ENCODE measurements at regions not wholly inside any gene's neighbourhood (a gene's known extent, or its start where the extent isn't known, plus 50 kb on each side); places are given as distances from the start of the nearest gene placed in this dataset.

DNA sequence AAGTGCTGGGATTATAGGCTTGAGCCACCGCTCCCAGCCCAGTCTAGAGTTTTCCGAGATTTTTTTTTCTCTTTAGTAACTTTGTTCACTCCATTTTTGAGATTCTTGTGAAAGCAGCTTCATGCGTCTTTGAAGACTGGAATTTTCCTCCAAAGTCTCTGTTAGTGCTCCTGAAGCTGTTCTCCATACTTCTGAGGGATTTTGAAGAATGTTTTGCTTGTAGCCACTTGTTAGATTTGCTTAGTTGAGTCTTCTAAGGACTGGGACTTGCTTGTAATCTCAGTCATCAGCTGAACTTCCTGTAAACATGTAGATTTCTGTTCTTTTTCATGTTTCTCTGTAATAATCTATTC, 234.3 kb downstream of the MYCN start:
- TF ChIP-seq POLR2A (IDR thresholded peaks at IDR 0.05) = no peak
- no peak for TF ChIP-seq CTCF (IDR thresholded peaks at IDR 0.05)
- H3K27ac ChIP-seq = no peak overlapping the region
- H3K27me3 ChIP-seq = no peaks in the 10 kb centered on the region
- DNase-seq = no peak
- intact Hi-C loops (cut with DNase I) = no loop called here
- H3K36me3 ChIP-seq = no peaks in the 10 kb centered on the region
- WGBS, 2 donors = 36 to 70% methylated on average over 3 of the region's 3 CpGs
- no peaks in the 10 kb centered on the region for H3K9me3 ChIP-seq
- no peaks in the 10 kb centered on the region for H3K4me1 ChIP-seq
- no peak overlapping the region for H3K4me3 ChIP-seq (replicated peaks in 1 of 3)

GRCh38 chr2:16173893-16174692, 233.7 kb downstream of the MYCN start:
- Histone ChIP-seq H3K27ac (no peak overlapping the region), H3K9me3 (no peaks in the 10 kb centered on the region), H3K27me3 (no peaks in the 10 kb centered on the region), H3K36me3 (no peaks in the 10 kb centered on the region), H3K4me1 (no peaks in the 10 kb centered on the region), H3K4me3 (replicated peaks in 1 of 3) (no peak overlapping the region)
- intact Hi-C loops (cut with DNase I) = no loop called here
- TF ChIP-seq CTCF (IDR thresholded peaks at IDR 0.05) = no peak
- no peak for TF ChIP-seq POLR2A (IDR thresholded peaks at IDR 0.05)
- 74 to 80% methylated on average over 3 of the region's 3 CpGs for WGBS, 2 donors
- DNase-seq = no peak

DNA sequence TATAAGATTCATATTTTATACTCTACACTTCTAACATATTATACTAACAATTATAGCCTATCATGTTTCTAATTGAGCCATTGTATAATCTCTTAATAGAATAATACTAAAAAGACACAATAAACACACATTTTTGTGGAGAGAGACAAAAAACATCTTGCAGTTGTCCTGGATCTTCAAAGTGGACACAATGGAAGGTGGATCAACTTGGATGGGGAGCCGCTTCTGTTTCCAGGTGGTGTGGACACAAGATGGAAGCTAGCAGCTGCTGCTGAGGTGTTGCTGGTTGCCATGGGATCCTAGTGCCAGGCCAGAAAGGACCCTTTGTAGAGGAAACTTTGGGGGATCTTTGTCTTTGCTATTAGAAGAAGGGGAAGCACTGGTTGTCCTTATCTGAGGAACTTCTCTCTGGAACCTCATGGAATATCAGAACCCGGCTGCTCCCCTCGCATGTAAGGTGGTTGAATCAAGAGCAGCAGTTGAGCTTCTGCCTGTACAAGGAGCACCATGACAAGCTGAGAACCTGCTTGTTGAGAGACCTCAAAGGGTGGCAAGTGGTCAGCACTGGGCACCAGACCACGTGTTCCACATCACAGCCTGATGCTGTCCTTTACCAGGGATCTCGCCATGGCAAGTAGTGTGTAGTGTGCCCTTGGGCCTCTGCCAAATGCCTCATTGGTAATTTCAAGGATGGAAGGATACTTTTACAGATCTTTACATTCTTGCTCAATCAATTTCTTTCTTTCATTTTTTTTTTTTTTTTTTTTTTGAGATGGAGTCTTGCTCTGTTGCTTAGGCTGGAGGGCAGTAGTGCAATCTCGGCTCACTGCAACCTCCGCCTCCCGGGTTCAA, 232.2 kb downstream of the MYCN start:
- Histone ChIP-seq H3K4me1 (no peaks in the 10 kb centered on the region), H3K4me3 (replicated peaks in 1 of 3) (no peak overlapping the region), H3K27ac (no peak overlapping the region), H3K9me3 (no peaks in the 10 kb centered on the region), H3K27me3 (no peaks in the 10 kb centered on the region), H3K36me3 (no peaks in the 10 kb centered on the region)
- intact Hi-C loops (cut with DNase I) = no loop called here
- TF ChIP-seq CTCF (IDR thresholded peaks at IDR 0.05) (no peak), POLR2A (IDR thresholded peaks at IDR 0.05) (no peak)
- no peak for DNase-seq
- WGBS, 2 donors = 94 to 98% methylated on average over 8 of the region's 8 CpGs

DNA sequence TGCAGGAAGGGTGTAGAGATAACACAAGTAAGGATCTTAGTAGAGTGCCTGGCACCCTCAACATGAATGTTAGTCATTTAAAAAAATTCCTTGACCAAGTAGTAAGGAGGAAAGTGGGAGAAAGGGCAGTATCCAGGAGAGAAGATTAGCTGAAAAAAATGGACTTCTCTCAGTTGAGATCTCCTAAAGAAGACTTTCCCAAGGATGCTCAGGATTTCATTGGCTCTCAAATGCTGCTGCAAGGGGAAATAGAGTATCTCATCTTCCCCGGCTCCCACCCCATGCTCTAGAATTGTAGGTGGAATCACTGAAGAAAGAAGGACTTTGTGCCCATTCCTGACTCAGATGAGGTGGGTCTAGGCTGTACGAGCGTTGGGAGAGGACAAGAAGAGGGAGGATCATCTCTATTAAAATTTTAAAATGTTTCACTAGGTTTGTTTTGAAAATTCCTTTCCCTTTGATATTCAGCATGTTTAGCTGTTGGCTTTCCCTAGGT, 231.1 kb downstream of the MYCN start:
- Histone ChIP-seq H3K4me3 (replicated peaks in 1 of 3) (no peak overlapping the region), H3K9me3 (no peaks in the 10 kb centered on the region), H3K36me3 (no peaks in the 10 kb centered on the region), H3K27me3 (no peaks in the 10 kb centered on the region), H3K4me1 (no peaks in the 10 kb centered on the region), H3K27ac (no peak overlapping the region)
- 93% methylated on average over 3 of the region's 3 CpGs for WGBS, 2 donors
- TF ChIP-seq CTCF (IDR thresholded peaks at IDR 0.05) = no peak
- intact Hi-C loops (cut with DNase I) = no loop called here
- no peak for DNase-seq

All from thyroid gland (tissue), 4 donors.